SH-SY5Y (cell line): ENCODE measurements at regions not wholly inside any gene's neighbourhood (a gene's known extent, or its start where the extent isn't known, plus 50 kb on each side); places are given as distances from the start of the nearest gene placed in this dataset.

Experiments used
- GATA2 ChIP-seq: IDR thresholded peaks from 2 replicates; pipeline ENCODE4 v1.6.1; 2011; ENCODE audit warnings: mild to moderate bottlenecking, low read depth, low read length
- GATA3 ChIP-seq: IDR thresholded peaks from 2 replicates; pipeline ENCODE4 v1.6.1; 2011; ENCODE audit warnings: low read depth, mild to moderate bottlenecking, low read length, moderate library complexity

- TF ChIP-seq GATA2 (no peak), GATA3 (no peak)
Measured at GRCh38 chr13:31436478-31436877, 236.7 kb downstream of the B3GLCT start.
